GM12873 (cell line): ENCODE measurements at regions not wholly inside any gene's neighbourhood (a gene's known extent, or its start where the extent isn't known, plus 50 kb on each side); places are given as distances from the start of the nearest gene placed in this dataset.

Source experiments
- TF ChIP-seq, protein P1 (sequence below): IDR thresholded peaks from 2 replicates; pipeline ENCODE4 v1.5.1; 2012; ENCODE audit warnings: low read depth, mild to moderate bottlenecking, moderate library complexity, low read length, control low read depth; ENCODE audit not compliant: insufficient read depth; ENCODE audit errors: missing control alignments

DNA sequence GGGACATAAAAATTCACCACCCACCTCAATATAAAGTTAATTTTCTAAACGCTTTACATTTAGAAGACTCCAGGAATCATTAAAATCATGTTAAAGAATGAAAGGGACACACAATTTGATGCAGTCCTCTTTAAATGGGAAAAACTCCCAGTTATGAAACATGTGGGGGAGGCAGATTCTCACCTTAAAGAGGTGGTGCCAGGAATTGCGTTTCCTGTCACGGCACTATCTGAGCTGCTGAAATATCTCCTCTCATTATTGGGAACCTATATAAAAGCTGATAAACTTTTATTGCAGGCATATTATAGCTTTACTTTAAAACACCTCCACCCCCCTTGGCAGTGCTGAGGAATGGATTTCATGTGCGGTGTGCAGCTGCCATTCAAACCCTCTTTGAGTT, 94.8 kb upstream of the SORCS3 start:
- TF ChIP-seq, protein P1, sequence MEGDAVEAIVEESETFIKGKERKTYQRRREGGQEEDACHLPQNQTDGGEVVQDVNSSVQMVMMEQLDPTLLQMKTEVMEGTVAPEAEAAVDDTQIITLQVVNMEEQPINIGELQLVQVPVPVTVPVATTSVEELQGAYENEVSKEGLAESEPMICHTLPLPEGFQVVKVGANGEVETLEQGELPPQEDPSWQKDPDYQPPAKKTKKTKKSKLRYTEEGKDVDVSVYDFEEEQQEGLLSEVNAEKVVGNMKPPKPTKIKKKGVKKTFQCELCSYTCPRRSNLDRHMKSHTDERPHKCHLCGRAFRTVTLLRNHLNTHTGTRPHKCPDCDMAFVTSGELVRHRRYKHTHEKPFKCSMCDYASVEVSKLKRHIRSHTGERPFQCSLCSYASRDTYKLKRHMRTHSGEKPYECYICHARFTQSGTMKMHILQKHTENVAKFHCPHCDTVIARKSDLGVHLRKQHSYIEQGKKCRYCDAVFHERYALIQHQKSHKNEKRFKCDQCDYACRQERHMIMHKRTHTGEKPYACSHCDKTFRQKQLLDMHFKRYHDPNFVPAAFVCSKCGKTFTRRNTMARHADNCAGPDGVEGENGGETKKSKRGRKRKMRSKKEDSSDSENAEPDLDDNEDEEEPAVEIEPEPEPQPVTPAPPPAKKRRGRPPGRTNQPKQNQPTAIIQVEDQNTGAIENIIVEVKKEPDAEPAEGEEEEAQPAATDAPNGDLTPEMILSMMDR = no peak

DNA sequence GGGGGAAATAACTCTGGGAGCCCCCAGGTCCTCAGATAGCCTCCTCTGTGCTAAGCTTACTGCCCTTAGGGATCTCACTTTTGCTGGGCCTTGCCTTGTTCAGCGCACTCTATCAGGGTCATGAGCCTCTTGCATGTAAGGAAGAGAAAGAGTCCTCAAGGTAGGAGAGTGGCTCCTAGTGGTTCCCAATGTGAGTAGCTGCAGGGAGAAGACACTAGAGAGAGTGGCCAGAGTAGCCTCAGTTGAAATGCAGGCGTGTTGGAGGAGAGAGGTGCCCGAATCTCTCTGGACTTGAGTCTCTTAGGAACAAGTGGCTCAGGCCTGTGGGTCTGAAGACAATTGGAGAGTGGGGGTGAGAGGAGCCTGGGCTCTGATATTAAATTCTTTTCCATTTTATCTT, 94.3 kb upstream of the SORCS3 start:
- TF ChIP-seq, protein P1 = peak; percentile 7

DNA sequence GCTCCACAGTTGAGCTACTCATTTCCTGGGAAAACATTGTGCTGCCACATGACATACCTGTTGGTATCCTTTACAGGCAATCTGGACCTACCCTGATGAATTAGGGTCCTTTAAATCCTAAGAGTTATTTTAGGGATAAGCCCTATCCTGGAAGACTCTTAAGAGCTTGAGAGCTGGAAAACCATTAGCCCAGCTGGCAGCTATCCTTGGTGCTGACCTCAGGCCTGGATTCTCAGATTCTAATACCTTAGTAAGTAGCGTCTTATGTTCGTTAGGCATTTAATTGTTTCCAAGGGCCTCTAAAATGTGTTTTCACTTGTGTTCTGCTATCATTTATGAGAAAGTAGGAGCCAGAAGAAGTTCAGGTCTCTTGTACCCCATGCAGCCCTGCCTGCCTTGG, 93.0 kb upstream of the SORCS3 start:
- TF ChIP-seq, protein P1 = no peak

DNA sequence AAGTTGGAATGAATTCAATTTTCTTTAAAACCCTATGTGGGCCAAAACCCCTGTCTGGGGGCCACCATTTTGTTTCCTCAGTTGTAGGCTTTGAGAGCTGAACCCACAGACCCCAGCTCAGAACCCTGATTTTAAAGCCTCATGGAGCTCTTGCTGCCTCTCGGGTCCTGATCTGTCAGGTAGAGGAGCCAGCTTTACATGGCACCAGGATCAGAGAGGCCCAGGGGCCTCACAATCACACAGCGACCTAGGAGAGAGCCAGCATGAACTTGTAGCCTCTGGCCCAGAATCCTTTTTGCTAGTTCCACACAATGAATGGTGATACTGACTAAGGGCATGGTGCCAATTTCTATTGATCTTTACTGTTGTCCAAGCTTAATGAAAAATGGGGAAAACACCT, 84.3 kb upstream of the SORCS3 start:
- TF ChIP-seq, protein P1 = no peak

DNA sequence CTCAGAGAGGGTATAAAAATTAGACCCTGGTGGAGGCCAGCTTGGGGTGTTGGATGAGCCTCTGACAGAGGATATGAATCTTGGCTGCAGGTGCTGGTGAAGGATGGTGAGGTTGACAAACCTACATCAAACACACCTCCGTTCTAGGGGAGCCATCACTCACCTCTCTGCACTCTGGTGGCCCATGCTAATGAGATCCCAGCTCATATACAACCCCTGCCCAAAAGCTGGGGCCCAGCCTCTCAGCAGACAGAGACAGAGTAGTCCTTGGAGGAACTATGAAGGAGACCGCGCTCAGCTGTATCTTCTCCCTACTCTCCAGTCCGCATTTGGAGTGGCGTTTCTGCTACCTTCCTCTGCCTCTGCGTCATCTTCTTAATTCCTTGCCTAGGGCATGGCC, 83.1 kb upstream of the SORCS3 start:
- TF ChIP-seq, protein P1 = no peak

DNA sequence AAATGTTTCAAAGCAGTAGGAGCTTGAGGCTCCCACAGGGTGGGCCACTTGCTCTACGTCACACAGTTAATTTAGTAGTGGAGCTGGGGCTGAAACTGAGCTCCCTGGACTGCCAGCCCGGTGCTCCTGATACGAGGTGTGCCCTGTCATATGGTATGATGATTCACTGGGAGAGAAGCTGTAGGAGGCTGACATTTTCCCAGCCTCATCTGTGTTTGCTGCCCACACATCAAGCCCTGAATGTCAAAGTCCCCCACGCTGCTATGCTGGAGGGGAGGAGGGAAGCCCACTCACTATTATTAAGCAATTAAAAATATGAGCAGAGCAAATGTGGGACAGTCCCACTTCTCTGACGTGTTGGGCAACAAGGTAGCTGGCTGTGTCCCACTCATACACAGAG, 81.2 kb upstream of the SORCS3 start:
- TF ChIP-seq, protein P1 = no peak

DNA sequence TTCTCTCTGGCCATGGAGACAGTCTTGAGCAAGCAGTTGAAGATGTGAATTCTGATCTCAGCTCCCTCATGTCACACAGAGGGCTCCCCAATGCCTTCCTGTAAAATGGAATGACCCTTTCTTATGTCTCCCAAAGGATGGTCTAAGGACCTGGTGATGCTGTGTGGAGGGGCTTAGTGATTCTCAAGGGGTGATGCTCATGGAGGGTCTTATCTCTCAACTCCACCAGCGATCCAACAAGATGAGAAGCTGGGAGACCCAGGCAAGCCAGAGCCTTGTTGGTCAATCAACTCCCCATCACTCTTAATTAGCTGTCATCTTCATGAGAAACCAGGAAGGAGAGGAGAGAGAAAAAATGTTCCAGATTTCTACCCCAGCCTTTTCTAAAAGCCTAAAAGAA, 78.0 kb upstream of the SORCS3 start:
- TF ChIP-seq, protein P1 = no peak
